ENCODE measurements at regions not wholly inside any gene's neighbourhood (a gene's known extent, or its start where the extent isn't known, plus 50 kb on each side); places are given as distances from the start of the nearest gene placed in this dataset.

- no peak for TF ChIP-seq GABPA (IDR thresholded peaks at IDR 0.05; ENCODE audit: low read depth)
- TF ChIP-seq, protein P1, sequence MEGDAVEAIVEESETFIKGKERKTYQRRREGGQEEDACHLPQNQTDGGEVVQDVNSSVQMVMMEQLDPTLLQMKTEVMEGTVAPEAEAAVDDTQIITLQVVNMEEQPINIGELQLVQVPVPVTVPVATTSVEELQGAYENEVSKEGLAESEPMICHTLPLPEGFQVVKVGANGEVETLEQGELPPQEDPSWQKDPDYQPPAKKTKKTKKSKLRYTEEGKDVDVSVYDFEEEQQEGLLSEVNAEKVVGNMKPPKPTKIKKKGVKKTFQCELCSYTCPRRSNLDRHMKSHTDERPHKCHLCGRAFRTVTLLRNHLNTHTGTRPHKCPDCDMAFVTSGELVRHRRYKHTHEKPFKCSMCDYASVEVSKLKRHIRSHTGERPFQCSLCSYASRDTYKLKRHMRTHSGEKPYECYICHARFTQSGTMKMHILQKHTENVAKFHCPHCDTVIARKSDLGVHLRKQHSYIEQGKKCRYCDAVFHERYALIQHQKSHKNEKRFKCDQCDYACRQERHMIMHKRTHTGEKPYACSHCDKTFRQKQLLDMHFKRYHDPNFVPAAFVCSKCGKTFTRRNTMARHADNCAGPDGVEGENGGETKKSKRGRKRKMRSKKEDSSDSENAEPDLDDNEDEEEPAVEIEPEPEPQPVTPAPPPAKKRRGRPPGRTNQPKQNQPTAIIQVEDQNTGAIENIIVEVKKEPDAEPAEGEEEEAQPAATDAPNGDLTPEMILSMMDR (IDR thresholded peaks at IDR 0.05; ENCODE audit: insufficient read depth, low read length), result no peak
- TF ChIP-seq POLR2AphosphoS5 (IDR thresholded peaks at IDR 0.05; ENCODE audit: low read depth), result no peak
- TF ChIP-seq, protein P2, sequence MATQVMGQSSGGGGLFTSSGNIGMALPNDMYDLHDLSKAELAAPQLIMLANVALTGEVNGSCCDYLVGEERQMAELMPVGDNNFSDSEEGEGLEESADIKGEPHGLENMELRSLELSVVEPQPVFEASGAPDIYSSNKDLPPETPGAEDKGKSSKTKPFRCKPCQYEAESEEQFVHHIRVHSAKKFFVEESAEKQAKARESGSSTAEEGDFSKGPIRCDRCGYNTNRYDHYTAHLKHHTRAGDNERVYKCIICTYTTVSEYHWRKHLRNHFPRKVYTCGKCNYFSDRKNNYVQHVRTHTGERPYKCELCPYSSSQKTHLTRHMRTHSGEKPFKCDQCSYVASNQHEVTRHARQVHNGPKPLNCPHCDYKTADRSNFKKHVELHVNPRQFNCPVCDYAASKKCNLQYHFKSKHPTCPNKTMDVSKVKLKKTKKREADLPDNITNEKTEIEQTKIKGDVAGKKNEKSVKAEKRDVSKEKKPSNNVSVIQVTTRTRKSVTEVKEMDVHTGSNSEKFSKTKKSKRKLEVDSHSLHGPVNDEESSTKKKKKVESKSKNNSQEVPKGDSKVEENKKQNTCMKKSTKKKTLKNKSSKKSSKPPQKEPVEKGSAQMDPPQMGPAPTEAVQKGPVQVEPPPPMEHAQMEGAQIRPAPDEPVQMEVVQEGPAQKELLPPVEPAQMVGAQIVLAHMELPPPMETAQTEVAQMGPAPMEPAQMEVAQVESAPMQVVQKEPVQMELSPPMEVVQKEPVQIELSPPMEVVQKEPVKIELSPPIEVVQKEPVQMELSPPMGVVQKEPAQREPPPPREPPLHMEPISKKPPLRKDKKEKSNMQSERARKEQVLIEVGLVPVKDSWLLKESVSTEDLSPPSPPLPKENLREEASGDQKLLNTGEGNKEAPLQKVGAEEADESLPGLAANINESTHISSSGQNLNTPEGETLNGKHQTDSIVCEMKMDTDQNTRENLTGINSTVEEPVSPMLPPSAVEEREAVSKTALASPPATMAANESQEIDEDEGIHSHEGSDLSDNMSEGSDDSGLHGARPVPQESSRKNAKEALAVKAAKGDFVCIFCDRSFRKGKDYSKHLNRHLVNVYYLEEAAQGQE (IDR thresholded peaks at IDR 0.05; ENCODE audit: insufficient replicate concordance, low read depth), result no peak
Measured at GRCh38 chr16:63372815-63373214, 1336.6 kb upstream of the CDH8 start.

All from HL-60 (cell line).